ENCODE measurements at regions not wholly inside any gene's neighbourhood (a gene's known extent, or its start where the extent isn't known, plus 50 kb on each side); places are given as distances from the start of the nearest gene placed in this dataset.

GRCh38 chr6:87897013-87897412, 150.6 kb upstream of the SPACA1 start:
- Histone ChIP-seq H4K20me1 (no peaks in the 10 kb centered on the region), H3K9ac (no peak overlapping the region), H3K4me2 (no peak overlapping the region), H3K27me3 (no peaks in the 10 kb centered on the region), H3K4me1 (no peaks in the 10 kb centered on the region), H3K9me3 (replicated peaks in 1 of 11) (no peaks in the 10 kb centered on the region), H3K27ac (no peak overlapping the region), H3K4me3 (no peak overlapping the region), H3K36me3 (no peaks in the 10 kb centered on the region)
- no peak for TF ChIP-seq Cebpa-rat (IDR thresholded peaks at IDR 0.05)

- Histone ChIP-seq H3K27ac (no peak overlapping the region), H4K20me1 (no peaks in the 10 kb centered on the region), H3K4me3 (no peak overlapping the region), H3K36me3 (no peaks in the 10 kb centered on the region), H3K4me2 (no peak overlapping the region), H3K27me3 (no peaks in the 10 kb centered on the region), H3K9me3 (replicated peaks in 1 of 11) (peaks cover 0 to 11% (median 7%) of the 10 kb centered on the region in 11 experiments; a peak in 15 of 22 replicates), H3K9ac (no peak overlapping the region), H3K4me1 (peaks cover 0 to under 1% (median 0%) of the 10 kb centered on the region in 10 experiments; a peak in 4 of 20 replicates)
- no peak for TF ChIP-seq Cebpa-rat (IDR thresholded peaks at IDR 0.05)
Measured at GRCh38 chr6:87887266-87887665, 160.4 kb upstream of the SPACA1 start.

- TF ChIP-seq Cebpa-rat (IDR thresholded peaks at IDR 0.05) = no peak
- Histone ChIP-seq H3K4me1 (peaks cover 0 to 24% (median 4%) of the 10 kb centered on the region in 10 experiments; a peak in 6 of 20 replicates), H3K4me2 (no peak overlapping the region)
Measured at GRCh38 chr6:87884203-87884602, 163.4 kb upstream of the SPACA1 start.

GRCh38 chr6:87881342-87881895, 166.2 kb upstream of the SPACA1 start:
- H3K36me3 ChIP-seq = no peaks in the 10 kb centered on the region
- H3K9ac ChIP-seq = no peak overlapping the region; a peak in 1 of 22 replicates
- H3K27me3 ChIP-seq = no peaks in the 10 kb centered on the region
- H3K9me3 ChIP-seq (replicated peaks in 1 of 11) = peaks cover 0 to 18% (median 11%) of the 10 kb centered on the region in 11 experiments; a peak in 15 of 22 replicates
- H3K4me3 ChIP-seq = no peak overlapping the region
- peaks cover 0 to 24% (median 4%) of the 10 kb centered on the region in 10 experiments; a peak in 6 of 20 replicates for H3K4me1 ChIP-seq
- peak overlapping the region in 1 of 11 experiments; percentile 47; a peak in 1 of 22 replicates for H3K27ac ChIP-seq
- peak overlapping the region in 5 of 11 experiments; percentile 6 to 38 (median 15); a peak in 8 of 22 replicates for H3K4me2 ChIP-seq
- no peaks in the 10 kb centered on the region for H4K20me1 ChIP-seq
- TF ChIP-seq Cebpa-rat (IDR thresholded peaks at IDR 0.05) = no peak

More at GRCh38 chr6:87884203-87884602, 163.4 kb upstream of the SPACA1 start:
- no peaks in the 10 kb centered on the region for H3K27me3 ChIP-seq
- peaks cover 0 to 18% (median 11%) of the 10 kb centered on the region in 11 experiments; a peak in 15 of 22 replicates for H3K9me3 ChIP-seq (replicated peaks in 1 of 11)
- no peak overlapping the region for H3K9ac ChIP-seq
- H4K20me1 ChIP-seq = no peaks in the 10 kb centered on the region
- H3K27ac ChIP-seq = no peak overlapping the region
- no peak overlapping the region for H3K4me3 ChIP-seq
- H3K36me3 ChIP-seq = no peaks in the 10 kb centered on the region

- peaks cover 0 to 18% (median 11%) of the 10 kb centered on the region in 11 experiments; a peak in 15 of 22 replicates for H3K9me3 ChIP-seq (replicated peaks in 1 of 11)
- TF ChIP-seq Cebpa-rat (IDR thresholded peaks at IDR 0.05) = no peak
- no peak overlapping the region for H3K4me3 ChIP-seq
- no peaks in the 10 kb centered on the region for H3K36me3 ChIP-seq
- no peaks in the 10 kb centered on the region for H3K27me3 ChIP-seq
- H3K27ac ChIP-seq = peak overlapping the region in 1 of 11 experiments; percentile 40; a peak in 1 of 22 replicates
- peaks cover 0 to 24% (median 4%) of the 10 kb centered on the region in 10 experiments; a peak in 6 of 20 replicates for H3K4me1 ChIP-seq
- H4K20me1 ChIP-seq = no peaks in the 10 kb centered on the region
- peak overlapping the region in 1 of 11 experiments; percentile 2; a peak in 2 of 22 replicates for H3K4me2 ChIP-seq
- no peak overlapping the region for H3K9ac ChIP-seq
Measured at GRCh38 chr6:87879132-87879861, 168.3 kb upstream of the SPACA1 start.

- H3K27ac ChIP-seq = no peak overlapping the region
- no peak for TF ChIP-seq Cebpa-rat (IDR thresholded peaks at IDR 0.05)
Measured at GRCh38 chr6:87875781-87876180, 171.9 kb upstream of the SPACA1 start.

GRCh38 chr6:87873556-87873955, 171.5 kb upstream of the AKIRIN2 start:
- H3K4me3 ChIP-seq = no peak overlapping the region
- no peaks in the 10 kb centered on the region for H3K36me3 ChIP-seq
- TF ChIP-seq Cebpa-rat (IDR thresholded peaks at IDR 0.05) = no peak
- no peaks in the 10 kb centered on the region for H3K4me1 ChIP-seq
- no peaks in the 10 kb centered on the region for H3K9me3 ChIP-seq (replicated peaks in 1 of 11)
- H3K4me2 ChIP-seq = no peak overlapping the region
- H4K20me1 ChIP-seq = no peaks in the 10 kb centered on the region
- H3K9ac ChIP-seq = no peak overlapping the region
- no peaks in the 10 kb centered on the region for H3K27me3 ChIP-seq
- H3K27ac ChIP-seq = no peak overlapping the region

More at GRCh38 chr6:87875781-87876180, 171.9 kb upstream of the SPACA1 start:
- Histone ChIP-seq H3K9ac (no peak overlapping the region), H3K4me1 (peaks cover 0 to 9% (median 0%) of the 10 kb centered on the region in 10 experiments; a peak in 5 of 20 replicates), H3K9me3 (replicated peaks in 1 of 11) (no peaks in the 10 kb centered on the region), H3K4me2 (no peak overlapping the region), H3K36me3 (no peaks in the 10 kb centered on the region), H3K4me3 (no peak overlapping the region), H3K27me3 (no peaks in the 10 kb centered on the region), H4K20me1 (no peaks in the 10 kb centered on the region)

- Histone ChIP-seq H3K4me1 (no peaks in the 10 kb centered on the region), H3K27me3 (no peaks in the 10 kb centered on the region), H3K9ac (no peak overlapping the region), H4K20me1 (no peaks in the 10 kb centered on the region), H3K4me2 (no peak overlapping the region), H3K4me3 (no peak overlapping the region), H3K36me3 (no peaks in the 10 kb centered on the region), H3K27ac (no peak overlapping the region), H3K9me3 (replicated peaks in 1 of 11) (no peaks in the 10 kb centered on the region)
- TF ChIP-seq Cebpa-rat (IDR thresholded peaks at IDR 0.05) = no peak
Measured at GRCh38 chr6:87870556-87870955, 168.5 kb upstream of the AKIRIN2 start.

GRCh38 chr6:87869064-87869905, 167.3 kb upstream of the AKIRIN2 start:
- H3K9me3 ChIP-seq (replicated peaks in 1 of 11) = no peaks in the 10 kb centered on the region
- no peaks in the 10 kb centered on the region for H3K4me1 ChIP-seq
- no peak overlapping the region for H3K4me2 ChIP-seq
- no peaks in the 10 kb centered on the region for H3K27me3 ChIP-seq
- H4K20me1 ChIP-seq = no peaks in the 10 kb centered on the region
- no peak overlapping the region for H3K4me3 ChIP-seq
- no peaks in the 10 kb centered on the region for H3K36me3 ChIP-seq
- no peak overlapping the region for H3K9ac ChIP-seq
- TF ChIP-seq Cebpa-rat (IDR thresholded peaks at IDR 0.05) = no peak
- no peak overlapping the region for H3K27ac ChIP-seq
